RPMI7951 (cell line): ENCODE measurements at regions not wholly inside any gene's neighbourhood (a gene's known extent, or its start where the extent isn't known, plus 50 kb on each side); places are given as distances from the start of the nearest gene placed in this dataset.
"Not testable (repeated sequence)": the region's sequence is repeated elsewhere in the genome, so short reads cannot be mapped to it uniquely, and the experiment has no call there.

ENCODE experiments used
- DNase-seq: peaks from one replicate; pipeline ENCODE4 v3.0.0-alpha.2; 2012; ENCODE audit warnings: low read depth

GRCh38 chr11:112697391-112698178, 263.6 kb upstream of the NCAM1 start:
- DNase-seq = peak; percentile 16

DNA sequence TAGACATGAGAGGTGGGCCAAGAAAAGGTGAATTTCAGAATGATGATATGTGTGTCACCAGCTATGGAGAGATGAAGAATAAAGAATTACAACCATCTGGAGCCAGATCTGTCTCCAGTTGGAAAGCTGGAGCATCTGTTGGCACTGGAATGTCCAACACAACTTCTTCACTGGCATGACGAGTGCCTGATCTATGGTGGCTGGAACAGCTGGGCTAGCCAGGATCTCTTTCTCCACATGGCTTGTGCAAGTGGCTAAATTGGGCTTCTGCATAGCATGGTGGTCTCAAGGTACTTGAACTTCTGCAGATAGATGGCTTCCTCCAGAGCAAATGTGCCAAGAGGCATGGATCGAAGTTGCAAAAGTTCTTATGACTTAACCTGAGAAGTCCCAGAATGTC, 256.1 kb upstream of the NCAM1 start:
- no peak for DNase-seq

- no peak for DNase-seq
These were observed 254.4 kb upstream of the NCAM1 start for GRCh38 chr11:112706863-112707262.

DNA sequence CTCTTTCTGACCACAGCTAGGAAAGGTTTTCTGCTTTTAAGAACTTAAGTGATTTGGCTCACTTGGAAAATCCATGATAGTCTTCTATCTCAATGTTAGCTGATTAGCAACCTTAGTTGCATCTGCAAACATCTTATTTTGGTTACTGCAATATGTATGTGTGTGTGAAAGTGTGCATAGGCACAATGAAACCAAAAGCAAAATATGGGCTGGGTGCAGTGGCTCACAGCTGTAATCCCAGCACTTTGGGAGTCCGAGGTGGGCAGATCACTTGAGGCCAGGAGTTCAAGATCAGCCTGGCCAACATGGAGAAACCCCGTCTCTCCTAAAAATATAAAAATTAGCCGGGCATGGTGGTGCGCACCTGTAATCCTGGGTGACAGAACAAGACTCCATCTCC, 246.9 kb upstream of the NCAM1 start:
- DNase-seq = not testable (repeated sequence)

GRCh38 chr11:112715056-112715455, 246.2 kb upstream of the NCAM1 start:
- no peak for DNase-seq

GRCh38 chr11:112718483-112718882, 242.7 kb upstream of the NCAM1 start:
- DNase-seq = no peak

DNA sequence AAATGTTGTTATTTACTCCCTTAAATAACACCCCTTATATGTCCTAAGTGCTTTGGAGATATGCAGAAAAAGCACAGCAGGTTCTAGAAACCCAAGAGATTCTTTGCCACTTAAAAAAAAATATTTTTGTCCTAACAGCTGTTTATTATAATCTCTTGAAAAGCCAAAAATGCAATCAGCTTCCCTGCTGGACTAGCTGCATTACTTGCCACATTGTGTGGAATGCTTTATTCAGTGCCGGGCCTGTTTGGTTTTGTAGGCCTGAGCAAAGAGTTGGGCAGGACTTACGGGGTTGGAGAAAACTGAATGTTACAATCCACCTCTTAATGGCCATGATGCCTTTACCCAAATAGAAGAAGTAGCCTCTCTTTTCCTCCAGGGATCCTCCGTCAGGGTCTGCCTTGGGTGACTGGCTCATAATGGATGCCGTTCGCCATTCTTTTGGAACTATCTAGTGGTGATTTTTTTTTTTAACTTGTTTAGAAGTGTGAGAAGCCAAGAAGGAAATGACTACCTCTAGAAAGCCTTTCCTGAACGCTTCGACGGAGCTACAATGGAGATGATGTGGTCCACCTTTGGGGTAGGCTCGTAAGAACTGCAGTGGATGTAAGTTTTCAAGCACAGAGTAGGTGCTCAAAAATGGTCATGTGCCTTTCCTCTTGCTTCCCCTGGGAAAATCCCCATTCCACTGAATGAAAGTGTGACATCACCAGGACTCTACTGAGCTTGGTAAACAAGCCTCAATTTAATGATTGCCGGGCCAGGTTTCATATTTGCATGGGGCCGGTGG, 241.3 kb upstream of the NCAM1 start:
- no peak for DNase-seq

- no peak for DNase-seq
These were observed 239.1 kb upstream of the NCAM1 start for GRCh38 chr11:112722148-112722547.

DNA sequence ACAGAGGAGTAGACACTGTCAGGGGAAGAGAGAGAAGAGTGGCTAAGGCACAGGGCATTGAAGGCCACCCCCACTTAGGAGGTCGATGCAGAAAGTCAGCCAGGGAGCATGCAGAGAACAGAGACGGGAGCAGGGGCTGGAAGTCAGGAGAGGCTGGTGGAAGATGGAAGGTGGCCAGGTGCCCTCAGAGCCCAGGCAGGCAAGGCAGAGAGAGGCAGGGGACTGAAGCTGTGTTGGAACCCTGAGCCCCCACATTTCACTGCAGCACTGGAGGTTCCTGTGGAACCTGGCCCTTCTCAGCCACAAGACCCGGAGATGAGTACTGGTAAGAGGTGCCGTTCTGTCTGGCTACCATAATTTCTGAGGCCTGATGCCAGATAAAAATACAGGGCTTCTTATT, 238.3 kb upstream of the NCAM1 start:
- DNase-seq = no peak

DNA sequence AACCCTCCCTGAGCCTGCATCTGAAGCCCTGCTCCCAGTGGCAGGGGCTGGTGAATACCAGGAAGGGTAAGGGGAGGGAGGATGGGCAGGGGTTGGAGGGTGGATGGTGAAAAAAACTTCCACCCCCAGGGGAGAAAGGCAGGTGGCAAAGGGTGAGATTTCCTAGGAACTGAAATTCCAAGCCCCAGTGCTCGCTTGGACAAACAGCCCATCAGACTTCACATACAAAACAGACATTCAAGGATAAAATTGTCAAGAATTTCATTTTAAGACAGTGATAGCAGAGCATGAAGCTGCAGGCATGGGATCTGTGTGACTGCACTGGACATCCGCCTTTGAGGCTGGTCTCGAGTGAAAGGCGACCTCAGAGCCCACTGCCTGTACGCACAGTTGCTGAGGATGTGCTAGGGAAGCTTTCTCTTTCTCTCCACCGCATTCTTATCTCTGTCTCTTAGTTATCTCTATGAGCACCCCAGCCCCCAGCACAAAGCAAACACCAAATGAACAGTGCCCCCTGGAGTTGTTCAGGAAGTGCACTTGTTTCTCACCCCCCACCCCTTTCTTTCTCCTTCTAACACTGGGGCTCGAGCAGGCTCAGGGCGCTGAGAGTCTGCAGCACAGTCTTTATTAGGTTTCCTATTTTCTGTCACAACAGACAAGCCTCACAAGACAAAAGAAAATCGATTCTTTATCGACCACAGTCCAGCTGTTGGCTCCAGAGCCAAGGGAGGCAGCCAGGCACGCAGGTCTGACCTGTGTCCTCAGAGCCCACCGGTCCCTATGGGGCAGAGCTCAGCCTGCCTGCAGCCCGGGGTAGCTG, 237.3 kb upstream of the NCAM1 start:
- DNase-seq = no peak

DNA sequence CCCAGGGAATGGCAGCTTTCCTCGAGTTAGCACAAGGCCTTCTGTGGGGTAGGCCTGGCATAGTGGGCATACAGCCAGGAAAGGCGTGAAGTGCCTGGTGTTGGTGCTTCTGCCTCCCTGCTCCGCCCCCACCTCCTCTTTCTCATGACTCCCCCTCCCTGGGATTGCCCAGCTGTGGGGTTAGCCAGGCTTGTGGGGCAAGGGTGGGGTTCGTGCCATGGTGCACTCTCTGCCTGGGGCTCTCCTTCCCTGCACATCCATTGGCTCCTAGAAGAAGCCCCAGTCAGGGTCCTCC, 236.8 kb upstream of the NCAM1 start:
- no peak for DNase-seq

- no peak for DNase-seq
These were observed 235.6 kb upstream of the NCAM1 start for GRCh38 chr11:112725636-112726035.

DNA sequence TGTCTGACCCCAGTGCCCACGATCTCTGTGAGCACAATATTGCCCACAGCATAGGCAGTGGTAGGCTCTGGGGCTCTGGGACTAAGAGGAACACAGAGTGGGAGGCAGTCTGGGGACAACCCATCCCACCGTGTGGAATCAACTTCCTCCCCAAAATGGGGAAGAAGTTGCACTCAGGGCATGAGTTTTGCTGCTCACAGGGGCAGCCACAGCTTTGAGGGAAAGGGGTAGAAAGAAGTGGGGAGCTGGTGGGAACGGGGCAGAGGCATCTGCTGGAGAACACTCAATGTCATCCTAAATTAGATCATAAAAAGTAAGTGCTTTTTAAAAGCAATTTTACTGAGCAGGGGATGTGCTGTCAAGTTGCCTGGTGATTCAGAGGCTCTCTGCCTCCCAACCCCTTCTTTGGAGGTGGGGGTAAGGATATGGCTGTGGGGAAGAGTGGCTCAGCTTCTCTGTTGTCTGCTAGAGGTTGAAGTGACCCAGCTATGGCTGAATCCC, 233.8 kb upstream of the NCAM1 start:
- DNase-seq = no peak

GRCh38 chr11:112728288-112728687, 232.9 kb upstream of the NCAM1 start:
- DNase-seq = no peak

DNA sequence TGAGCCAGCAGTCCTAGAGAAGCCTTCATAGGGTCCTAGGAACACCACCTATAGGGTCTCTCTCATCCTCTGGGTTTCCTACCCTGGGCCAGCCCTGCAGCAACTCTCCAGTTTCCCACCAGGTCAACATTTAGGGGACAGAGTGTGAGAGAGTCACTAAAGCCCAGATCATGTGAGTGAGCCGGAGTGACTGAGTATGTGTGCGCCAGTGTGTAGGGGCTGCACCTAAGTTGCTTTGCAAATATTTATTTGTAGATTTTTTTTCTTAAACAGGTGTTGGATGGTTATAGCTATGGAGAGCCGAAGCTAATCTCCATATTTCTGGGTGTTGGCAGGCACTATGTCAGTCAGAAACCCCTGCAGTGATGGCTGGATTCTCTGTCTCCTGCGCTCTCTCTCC, 232.5 kb upstream of the NCAM1 start:
- DNase-seq = no peak

DNA sequence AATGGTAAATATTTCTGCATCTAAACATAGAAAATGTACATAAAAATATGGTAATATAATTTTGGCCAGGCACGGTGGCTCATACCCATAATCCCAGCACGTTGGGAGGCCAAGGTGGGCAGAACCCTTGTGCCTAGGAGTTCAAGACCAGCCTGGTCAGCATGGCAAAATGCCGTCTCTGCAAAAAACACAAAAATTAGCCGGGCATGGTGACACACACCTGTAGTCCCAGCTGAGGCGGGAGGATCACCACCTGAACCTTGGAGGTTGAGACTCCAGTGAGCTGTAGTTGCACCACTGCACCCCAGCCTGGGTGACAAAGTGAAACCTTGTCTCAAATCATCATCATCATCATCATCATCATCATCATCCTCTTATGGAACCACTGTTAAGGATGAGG, 230.6 kb upstream of the NCAM1 start:
- no peak for DNase-seq

- DNase-seq = no peak
These were observed 229.7 kb upstream of the NCAM1 start for GRCh38 chr11:112731538-112731937.

- no peak for DNase-seq
These were observed 229.2 kb upstream of the NCAM1 start for GRCh38 chr11:112732031-112732430.

DNA sequence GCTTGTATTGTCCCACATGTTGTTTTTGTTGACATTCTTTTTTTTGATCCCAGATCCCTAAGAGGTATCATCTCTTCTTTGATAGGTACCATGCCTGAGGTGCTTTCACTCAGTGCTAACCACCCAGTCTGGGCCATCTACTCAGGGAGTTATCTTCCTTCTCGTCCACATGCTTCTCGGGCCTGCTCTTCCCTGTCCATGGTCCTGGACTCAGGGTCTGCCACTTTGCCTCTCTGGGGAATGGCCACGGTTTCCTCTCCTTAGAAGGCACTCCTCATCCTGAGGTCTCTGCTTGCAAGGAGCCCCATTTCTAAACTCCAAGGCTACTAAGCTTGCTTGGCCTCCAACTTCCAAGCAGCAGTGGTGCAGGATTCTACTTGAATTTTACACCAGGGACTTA, 227.0 kb upstream of the NCAM1 start:
- DNase-seq = peak; percentile 42

DNA sequence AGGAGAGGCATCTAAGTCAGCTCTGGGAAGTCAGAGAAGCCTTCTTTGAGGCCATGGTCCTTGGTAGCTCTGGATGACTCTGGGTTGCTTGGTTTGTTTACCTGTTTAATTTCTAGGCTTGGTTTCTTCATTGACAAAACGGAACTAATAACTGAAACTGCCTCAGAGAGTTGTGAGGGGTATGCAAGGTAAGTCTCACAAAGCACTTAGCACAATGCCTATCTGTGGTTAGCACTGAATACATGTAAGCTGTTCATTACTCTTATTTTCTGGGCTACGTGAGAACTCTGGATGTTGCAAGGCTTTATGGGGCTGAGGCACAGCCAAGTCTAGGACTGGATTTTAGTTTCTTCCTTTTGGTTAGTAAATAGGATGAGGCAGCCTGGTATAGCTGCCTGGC, 225.8 kb upstream of the NCAM1 start:
- no peak for DNase-seq

- DNase-seq = no peak
These were observed 217.2 kb upstream of the NCAM1 start for GRCh38 chr11:112744041-112744440.

DNA sequence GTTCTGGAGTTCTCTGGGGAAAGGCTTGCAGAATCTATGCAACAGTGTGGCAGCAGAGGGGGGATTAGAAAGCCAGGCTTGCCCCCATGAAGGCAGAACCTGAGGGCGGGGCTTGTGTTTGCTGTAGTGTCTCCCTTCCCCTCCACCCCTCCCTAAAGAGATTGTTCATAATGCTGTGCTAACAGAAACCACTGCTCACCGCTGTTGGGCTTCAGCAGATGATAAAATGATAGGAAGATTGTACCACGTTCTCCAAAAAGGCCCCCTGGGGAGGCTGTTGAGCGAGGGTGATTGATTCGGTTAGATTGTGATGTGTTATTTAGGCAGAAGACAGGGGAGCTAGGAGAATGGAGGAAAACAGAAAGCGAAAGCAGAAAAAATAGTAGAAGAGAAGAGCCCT, 215.2 kb upstream of the NCAM1 start:
- no peak for DNase-seq

DNA sequence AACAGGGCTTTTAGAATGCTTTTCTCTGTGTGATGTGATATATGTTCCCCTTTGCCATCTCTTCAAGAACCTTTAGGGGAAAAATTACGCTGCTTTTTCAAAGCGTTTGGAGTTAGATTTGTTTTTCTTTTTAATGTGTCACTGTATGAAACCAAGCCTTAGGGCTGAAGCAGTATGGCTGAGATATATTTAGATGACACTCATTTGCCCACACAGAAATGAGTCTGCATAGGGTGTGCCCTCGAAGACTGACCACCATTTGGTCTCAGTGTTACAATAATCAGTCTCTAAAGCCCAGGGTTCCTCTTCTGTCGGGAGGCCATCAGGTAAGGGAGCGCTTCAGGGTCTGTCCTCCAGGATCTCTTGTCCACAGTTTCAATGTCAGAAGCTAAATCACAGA, 213.0 kb upstream of the NCAM1 start:
- no peak for DNase-seq
